GM18951 (cell line): ENCODE measurements at regions not wholly inside any gene's neighbourhood (a gene's known extent, or its start where the extent isn't known, plus 50 kb on each side); places are given as distances from the start of the nearest gene placed in this dataset.

ENCODE experiments used
- POLR2A ChIP-seq: IDR thresholded peaks from 4 replicates; pipeline ENCODE4 v1.6.1; 2011; ENCODE audit warnings: mild to moderate bottlenecking; ENCODE audit not compliant: insufficient read length, insufficient read depth; ENCODE audit errors: extremely low read depth
- in situ Hi-C: fragments of 300-500 bp; cut with MboI; formaldehyde crosslinking; loops from one replicate; pipeline ENCODE4 v1.12.0; 2022; ENCODE audit warnings: low sequenced_read_pairs, mixed read lengths, inconsistent platforms; ENCODE audit not compliant: unreplicated experiment

DNA sequence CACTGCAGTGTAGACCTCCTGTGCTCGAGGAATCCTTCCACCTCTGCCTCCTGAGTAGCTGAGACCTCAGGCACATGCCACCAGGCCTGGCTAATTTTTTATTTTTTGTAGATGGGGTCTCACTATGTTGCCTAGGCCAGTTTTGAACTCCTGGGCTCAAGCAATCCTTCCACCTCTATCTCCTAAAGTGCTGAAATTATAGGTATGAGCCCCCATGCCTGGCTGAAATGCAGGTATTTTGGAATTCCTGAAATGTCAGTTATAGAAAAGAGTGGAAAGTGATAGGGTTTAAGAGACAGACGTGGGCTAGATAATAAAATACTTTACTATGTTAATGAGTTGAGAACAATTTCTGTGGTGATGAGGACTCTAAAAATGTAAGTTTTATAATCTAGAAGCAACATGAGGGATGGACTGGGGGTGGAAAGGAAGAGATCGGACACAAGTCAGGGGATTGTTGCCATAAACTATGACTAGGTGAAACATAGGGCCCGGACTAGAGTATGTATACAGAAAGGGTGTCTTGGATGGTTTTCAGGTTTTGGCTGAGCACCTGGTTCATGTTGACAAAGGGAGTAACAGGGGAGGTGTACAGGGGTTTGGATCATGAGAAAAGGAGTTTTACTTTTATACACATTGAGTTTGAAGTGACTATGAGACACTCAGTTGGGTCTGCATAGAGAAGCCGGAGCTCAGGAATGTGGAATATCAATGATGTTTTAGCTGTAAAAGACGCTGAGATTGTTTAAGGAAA, 165.6 kb upstream of the STARD13 start:
- TF ChIP-seq POLR2A, result no peak

DNA sequence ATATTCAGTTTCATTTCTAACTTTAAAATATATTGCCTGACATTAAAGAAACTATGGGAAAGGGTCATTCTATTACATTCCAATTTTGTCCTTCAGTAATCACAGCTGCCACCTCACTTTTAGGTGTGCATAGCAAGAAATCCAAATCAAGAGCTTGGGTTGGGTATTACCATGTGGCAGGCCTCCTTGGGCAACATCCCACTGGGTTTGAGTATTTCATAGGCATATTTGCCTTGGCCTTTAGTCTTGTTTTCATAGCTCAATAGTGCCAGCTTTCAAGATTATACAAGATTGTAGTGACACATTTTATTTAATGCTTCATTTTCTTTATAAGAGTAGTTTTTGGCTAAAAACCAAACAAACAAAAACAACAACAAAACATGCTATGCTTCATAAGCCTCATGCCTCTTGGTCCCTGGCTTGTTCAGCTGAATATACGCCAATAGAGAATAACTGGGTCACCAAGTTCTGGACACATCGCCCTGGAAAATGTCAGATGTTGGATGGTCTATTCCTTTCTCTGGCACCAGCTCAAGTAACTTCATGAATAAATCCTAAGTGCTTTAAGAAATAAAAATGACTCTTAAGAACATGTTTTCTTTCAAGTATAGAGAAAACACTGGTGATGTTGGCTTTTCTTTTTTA, 167.4 kb upstream of the STARD13 start:
- in situ Hi-C loops, result no loop called here
- TF ChIP-seq POLR2A, result no peak

More for the DNA sequence above, 165.6 kb upstream of the STARD13 start:
- in situ Hi-C loops, result no loop called here

DNA sequence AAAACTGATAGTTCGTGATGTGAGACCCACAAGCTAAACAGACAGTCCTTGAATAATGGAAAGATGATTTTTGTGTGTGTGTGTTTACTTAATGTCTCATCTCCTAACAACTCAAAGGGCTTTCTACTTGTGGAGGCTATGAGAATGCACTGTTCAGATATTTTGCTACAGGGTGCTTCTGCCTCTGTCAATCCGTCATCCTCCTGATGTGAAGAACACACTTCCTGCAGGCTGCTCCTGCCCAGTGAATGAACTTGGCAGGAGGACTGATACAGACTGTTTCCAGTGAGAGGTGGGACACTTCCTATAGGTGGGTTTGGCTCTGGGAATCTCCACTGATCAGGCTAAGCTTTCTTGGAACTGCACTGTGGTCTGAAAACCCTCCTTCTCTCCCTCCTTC, 168.4 kb upstream of the STARD13 start:
- TF ChIP-seq POLR2A, result no peak
- in situ Hi-C loops, result no loop called here

DNA sequence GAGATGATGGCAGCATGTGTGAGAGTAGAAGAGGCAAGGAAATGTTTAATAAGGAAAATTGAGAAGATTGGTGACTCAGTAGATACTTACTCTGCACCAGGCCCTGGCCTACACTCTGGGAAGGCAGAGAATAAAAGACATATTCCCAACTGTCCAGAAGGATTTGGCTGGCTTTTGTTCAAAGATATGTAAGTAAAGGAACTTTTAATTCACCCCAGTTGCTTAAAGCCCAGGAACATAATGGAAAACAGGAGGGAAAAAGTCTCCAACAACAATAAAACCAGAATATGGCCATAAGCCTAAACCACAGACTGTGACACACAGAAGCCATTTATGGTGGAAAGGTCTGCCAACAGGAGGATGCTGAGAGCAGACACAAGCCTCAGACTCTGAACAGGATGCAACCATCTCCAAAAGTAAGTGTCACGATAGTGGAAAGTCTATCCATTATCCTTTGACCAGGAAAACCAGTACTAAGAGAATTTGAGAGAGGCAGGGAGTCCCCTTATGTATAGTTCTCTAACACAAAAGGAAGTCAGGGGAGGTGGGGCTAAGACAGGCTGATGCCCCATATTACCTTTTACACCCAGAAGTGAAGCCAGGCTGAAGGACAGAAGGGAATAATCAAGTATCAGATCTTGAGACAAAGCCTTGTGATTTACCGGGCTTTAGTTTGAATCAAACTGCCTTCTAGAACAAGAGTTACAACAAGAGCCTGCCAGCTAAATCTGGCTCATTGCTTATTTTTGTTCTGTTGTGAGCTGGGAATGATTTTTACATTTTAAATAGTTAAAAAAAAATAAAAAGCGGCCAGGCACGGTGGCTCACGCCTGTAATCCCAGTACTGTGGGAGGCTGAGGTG, 169.5 kb upstream of the STARD13 start:
- in situ Hi-C loops, result no loop called here

DNA sequence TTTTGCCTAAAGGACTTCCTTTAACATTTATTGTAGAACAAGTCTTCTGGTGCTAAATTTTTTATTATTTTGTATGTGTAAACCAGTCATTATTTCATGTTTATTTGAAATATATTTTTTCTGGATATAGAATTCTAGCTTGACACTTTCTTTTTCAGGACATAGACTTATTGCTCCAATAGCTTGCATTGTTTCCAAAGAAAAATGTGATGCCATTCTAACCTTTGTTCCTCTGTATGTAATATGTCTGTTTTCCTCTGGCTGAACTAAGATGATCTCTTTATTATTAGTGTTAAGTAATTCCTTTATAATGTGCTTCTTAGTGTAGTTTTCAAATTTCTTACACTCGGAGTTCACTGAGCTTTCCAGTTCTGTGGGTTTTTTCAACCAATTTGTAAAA, 174.1 kb upstream of the STARD13 start:
- no peak for TF ChIP-seq POLR2A

More for the DNA sequence above, 169.5 kb upstream of the STARD13 start:
- no peak for TF ChIP-seq POLR2A

DNA sequence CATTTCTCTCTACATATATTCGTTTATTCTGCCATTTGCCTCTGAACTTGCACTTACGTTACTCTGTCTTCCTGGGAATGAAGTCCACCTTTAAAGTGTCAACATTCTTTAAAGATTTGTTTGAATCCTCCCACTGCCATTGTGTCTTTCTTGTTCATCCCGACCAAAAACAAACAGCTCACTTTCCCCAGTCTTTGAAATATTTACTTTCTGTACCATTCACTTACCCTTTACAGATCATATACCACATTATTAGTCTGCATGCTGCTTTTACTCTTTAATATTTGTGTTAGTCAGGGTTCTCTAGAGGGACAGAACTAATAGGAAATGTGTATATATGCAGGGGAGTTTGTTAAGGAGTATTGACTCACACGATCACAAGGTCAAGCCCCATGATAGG, 176.6 kb upstream of the STARD13 start:
- TF ChIP-seq POLR2A, result no peak
- in situ Hi-C loops, result no loop called here

More for the DNA sequence above, 174.1 kb upstream of the STARD13 start:
- in situ Hi-C loops, result no loop called here

DNA sequence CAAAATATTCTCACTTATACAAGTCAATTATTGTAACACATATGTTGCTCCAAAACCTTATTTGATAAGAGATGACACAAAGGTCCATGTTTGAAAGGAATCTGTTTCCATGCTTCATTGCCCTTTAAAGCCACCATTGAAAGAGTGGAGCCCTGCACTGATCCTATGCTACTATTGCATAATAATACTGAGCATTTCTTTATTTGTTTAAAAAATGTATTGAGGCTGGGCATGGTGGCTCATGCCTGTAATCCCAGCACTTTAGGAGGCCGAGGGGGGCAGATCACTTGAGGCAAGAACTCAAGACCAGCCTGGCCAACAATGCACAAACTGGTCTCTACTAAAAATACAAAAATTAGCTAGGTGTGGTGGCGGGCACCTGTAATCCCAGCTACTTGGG, 178.8 kb upstream of the STARD13 start:
- TF ChIP-seq POLR2A, result no peak
- in situ Hi-C loops, result no loop called here

DNA sequence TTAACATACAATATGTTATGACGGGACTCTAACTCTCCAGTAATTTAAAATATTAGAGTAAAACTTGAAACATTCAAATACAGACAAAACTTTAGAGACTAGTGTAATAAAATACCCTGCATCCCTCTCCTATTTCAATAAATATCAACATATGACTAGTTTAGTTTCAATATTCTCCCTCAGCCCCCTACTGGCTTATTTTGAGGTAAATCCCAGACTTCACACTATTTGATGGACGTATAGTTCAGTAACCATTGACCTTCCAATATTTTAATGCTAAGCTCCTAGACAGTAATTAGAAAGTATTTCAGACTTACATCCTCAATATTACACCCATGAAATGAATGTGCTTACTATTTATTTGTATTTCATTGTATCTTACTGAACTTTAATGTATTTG, 180.7 kb upstream of the STARD13 start:
- in situ Hi-C loops, result no loop called here
- TF ChIP-seq POLR2A, result no peak

DNA sequence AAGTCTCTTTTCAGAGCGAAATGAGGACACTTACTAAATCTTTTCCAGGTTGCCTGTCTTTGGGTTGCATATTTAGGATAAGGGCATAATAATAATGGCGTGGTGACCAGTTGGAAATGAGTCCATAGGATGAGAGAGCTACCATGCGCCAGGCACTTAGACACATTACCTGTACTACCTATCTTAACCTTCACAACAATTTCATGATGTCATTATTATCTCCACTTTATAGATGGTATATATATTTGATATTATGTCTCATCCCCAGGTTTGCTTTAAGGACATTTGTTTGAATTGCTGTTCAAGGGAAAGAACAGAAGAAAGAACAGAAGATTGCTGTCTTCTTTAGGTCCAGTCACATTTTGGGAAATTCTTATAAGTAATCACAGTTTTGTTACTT, 182.0 kb upstream of the STARD13 start:
- in situ Hi-C loops, result no loop called here
- TF ChIP-seq POLR2A, result no peak

DNA sequence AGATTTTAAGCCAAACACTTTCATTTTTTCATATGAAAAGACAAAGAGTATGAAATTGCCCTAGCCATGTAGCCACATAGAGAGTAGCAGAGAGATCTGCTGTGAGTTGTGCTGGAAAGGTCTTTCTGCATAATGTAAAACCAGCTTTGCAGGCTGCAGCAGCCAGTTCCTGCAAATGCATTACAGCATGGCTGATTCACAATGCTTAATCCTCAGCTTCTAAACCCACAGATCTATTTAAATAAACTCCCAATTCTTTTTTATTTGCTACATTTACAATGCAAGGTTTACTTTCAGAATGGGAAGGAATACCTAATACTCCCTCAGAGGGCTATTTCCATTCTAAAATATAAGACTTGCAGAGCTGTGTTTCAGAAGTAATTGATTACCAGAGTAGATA, 185.6 kb upstream of the STARD13 start:
- in situ Hi-C loops, result no loop called here
- no peak for TF ChIP-seq POLR2A

DNA sequence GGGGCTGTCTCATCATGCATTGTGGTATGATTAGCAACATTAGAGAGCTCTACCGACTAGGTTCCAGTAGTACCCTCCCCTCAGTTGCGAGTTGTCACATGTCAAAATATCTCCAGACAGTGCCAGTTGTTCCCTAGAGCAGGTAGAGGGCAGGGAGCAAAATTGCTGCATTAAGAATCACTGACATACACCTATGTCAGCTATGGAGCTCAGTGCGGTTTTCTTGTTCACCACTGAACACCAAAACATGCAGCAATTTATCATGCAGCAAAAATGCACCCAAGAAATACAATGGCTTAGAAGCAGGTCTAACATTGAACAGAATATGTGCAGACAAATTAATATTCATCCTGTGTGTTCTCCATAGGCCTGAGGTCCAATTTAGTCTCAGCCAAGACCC, 186.9 kb upstream of the STARD13 start:
- no peak for TF ChIP-seq POLR2A
- in situ Hi-C loops, result no loop called here

DNA sequence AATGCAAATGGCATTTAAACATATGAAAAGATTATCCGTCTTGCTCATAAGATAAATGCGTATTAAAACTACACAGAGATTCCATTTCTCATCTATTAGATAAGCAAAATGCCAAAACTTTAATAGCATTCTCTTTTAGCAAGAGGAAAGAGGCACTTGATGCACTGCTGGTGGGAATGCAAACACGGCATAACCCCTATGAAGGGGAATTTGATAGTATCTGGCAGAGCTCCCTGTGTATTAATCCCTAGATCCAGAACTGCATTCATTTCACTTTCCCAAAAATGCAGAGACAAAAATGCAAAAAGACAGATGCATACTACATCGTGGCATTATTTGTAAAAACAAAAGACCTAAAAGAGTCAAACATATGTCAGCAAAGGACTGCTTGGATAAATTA, 193.6 kb upstream of the STARD13 start:
- no peak for TF ChIP-seq POLR2A
- in situ Hi-C loops, result no loop called here

DNA sequence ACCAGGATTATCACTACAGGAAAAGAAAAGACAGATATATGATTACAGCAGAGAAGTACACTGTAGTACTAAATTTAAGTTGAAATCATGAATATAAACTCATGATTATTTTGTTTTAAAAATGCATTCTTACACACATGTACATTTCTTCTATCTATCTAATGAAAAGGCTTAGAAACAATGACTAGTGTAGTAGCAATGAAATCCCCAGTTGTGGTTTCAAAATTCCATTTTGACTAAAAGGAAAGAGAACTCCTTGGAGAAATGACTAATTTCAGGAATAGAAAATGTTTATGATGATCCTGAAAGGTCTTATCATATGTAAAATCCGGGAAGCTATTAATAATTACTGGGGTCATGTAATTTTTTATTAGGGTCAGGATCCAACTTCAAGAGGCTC, 195.0 kb upstream of the STARD13 start:
- TF ChIP-seq POLR2A, result no peak
- in situ Hi-C loops, result no loop called here
